DOHH2 (cell line): ENCODE measurements at regions not wholly inside any gene's neighbourhood (a gene's known extent, or its start where the extent isn't known, plus 50 kb on each side); places are given as distances from the start of the nearest gene placed in this dataset.
"Not testable (repeated sequence)": the region's sequence is repeated elsewhere in the genome, so short reads cannot be mapped to it uniquely, and the experiment has no call there.

ENCODE experiments used
- CTCF ChIP-seq: fragments of 200-600 bp; sonication (generic); IDR thresholded peaks from one replicate; pipeline ENCODE4 v1.5.1; 2014; ENCODE audit warnings: antibody characterized with exemption, mild to moderate bottlenecking, low read depth, low read length; ENCODE audit not compliant: poor library complexity, severe bottlenecking
- EZH2phosphoT487 ChIP-seq: fragments of 200-600 bp; sonication (generic); IDR thresholded peaks from 2 replicates; pipeline ENCODE4 v1.6.1; 2017; ENCODE audit warnings: borderline replicate concordance, mild to moderate bottlenecking, antibody characterized with exemption, low read length, moderate library complexity, mixed read lengths

GRCh38 chr2:90028381-90029079 lies 1337.1 kb downstream of the RPIA start:
- TF ChIP-seq CTCF, EZH2phosphoT487: not testable (repeated sequence)
